WTC11 (cell line): ENCODE measurements at regions not wholly inside any gene's neighbourhood (a gene's known extent, or its start where the extent isn't known, plus 50 kb on each side); places are given as distances from the start of the nearest gene placed in this dataset.

Experiments used
- ATAC-seq: fragments of 200-7000 bp; cut with Tn5 transposase; 2 replicates; pipeline ENCODE4 v1.10.0; 2021; ENCODE audit warnings: mild to moderate bottlenecking, moderate library complexity
- CTCF ChIA-PET: fragments of 300-600 bp; sonication (Branson Sonifier 250); formaldehyde crosslinking; loops from one replicate; lab custom pipeline; 2021; ENCODE audit warnings: antibody characterized with exemption; lab: Charles Lee
- POLR2A ChIA-PET: fragments of 350-600 bp; sonication (Branson Sonifier 250); formaldehyde crosslinking; loops from one replicate; lab custom pipeline; 2021; ENCODE audit warnings: antibody characterized with exemption; lab: Charles Lee
- DNase-seq: peaks from one replicate; pipeline ENCODE4 v3.0.0; 2021; ENCODE audit warnings: low spot score
- H3K27ac Mint-ChIP-seq: 2 replicates; pipeline ENCODE4 v1.8.0; 2021; ENCODE audit warnings: mixed read lengths
- H3K27me3 Mint-ChIP-seq: 2 replicates; pipeline ENCODE4 v1.8.0; 2021; ENCODE audit warnings: low read depth, mild to moderate bottlenecking, moderate library complexity, mixed read lengths
- H3K36me3 Mint-ChIP-seq: 2 replicates; pipeline ENCODE4 v1.8.0; 2021; ENCODE audit warnings: mixed read lengths
- H3K4me1 Mint-ChIP-seq: 2 replicates; pipeline ENCODE4 v1.8.0; 2022; ENCODE audit warnings: mixed read lengths
- H3K4me3 Mint-ChIP-seq: 2 replicates; pipeline ENCODE4 v1.8.0; 2021; ENCODE audit warnings: mild to moderate bottlenecking, moderate library complexity, mixed read lengths
- H3K9me3 Mint-ChIP-seq: 2 replicates; pipeline ENCODE4 v1.8.0; 2021; ENCODE audit warnings: mixed read lengths
- ELF4 ChIP-seq: sonication (generic); formaldehyde crosslinking; IDR thresholded peaks from 2 replicates; pipeline ENCODE4 v1.8.1; 2022; ENCODE audit warnings: low read depth, mild to moderate bottlenecking, moderate library complexity, missing genetic modification reagents
- FOXJ3 ChIP-seq: sonication (generic); formaldehyde crosslinking; IDR thresholded peaks from 2 replicates; pipeline ENCODE4 v1.9.0; 2021; ENCODE audit warnings: missing genetic modification reagents, mild to moderate bottlenecking, borderline replicate concordance
- NR2C2 ChIP-seq: sonication (generic); formaldehyde crosslinking; IDR thresholded peaks from 2 replicates; pipeline ENCODE4 v1.8.0; 2022; ENCODE audit warnings: mild to moderate bottlenecking, missing genetic modification reagents
- PRRX2 ChIP-seq: fragments of 250-450 bp; sonication (Bioruptor Pico); IDR thresholded peaks from 2 replicates; pipeline ENCODE4 v1.8.0; 2021; ENCODE audit warnings: mild to moderate bottlenecking
- TEAD4 ChIP-seq: sonication (generic); formaldehyde crosslinking; IDR thresholded peaks from 2 replicates; pipeline ENCODE4 v1.8.0; 2022; ENCODE audit warnings: mild to moderate bottlenecking, missing genetic modification reagents
- TP53 ChIP-seq: sonication (generic); formaldehyde crosslinking; IDR thresholded peaks from 2 replicates; pipeline ENCODE4 v1.8.1; 2023; ENCODE audit warnings: mild to moderate bottlenecking, missing genetic modification reagents
- ZNF396 ChIP-seq: fragments of 250-450 bp; sonication (Bioruptor Pico); IDR thresholded peaks from 2 replicates; pipeline ENCODE4 v1.8.0; 2021; ENCODE audit warnings: mild to moderate bottlenecking, moderate library complexity, borderline replicate concordance
- ZNF423 ChIP-seq: fragments of 250-450 bp; sonication (Bioruptor Pico); IDR thresholded peaks from 2 replicates; pipeline ENCODE4 v2.1.2; 2022; ENCODE audit warnings: mild to moderate bottlenecking, moderate library complexity
- TF ChIP-seq, protein P1 (sequence below): fragments of 250-450 bp; sonication (Bioruptor Pico); IDR thresholded peaks from 2 replicates; pipeline ENCODE4 v2.1.2; 2022; ENCODE audit warnings: mild to moderate bottlenecking, moderate library complexity
- TF ChIP-seq, protein P2 (sequence below): sonication (generic); formaldehyde crosslinking; IDR thresholded peaks from 2 replicates; pipeline ENCODE4 v1.8.1; 2022; ENCODE audit warnings: low read depth, mild to moderate bottlenecking, moderate library complexity, missing genetic modification reagents, borderline replicate concordance
- TF ChIP-seq, protein P3 (sequence below): sonication (generic); formaldehyde crosslinking; IDR thresholded peaks from 2 replicates; pipeline ENCODE4 v1.8.1; 2022; ENCODE audit warnings: mild to moderate bottlenecking, missing genetic modification reagents, moderate library complexity, borderline replicate concordance
- TF ChIP-seq, protein P4 (sequence below): sonication (generic); formaldehyde crosslinking; IDR thresholded peaks from 2 replicates; pipeline ENCODE4 v1.8.1; 2023; ENCODE audit warnings: mild to moderate bottlenecking, missing genetic modification reagents, borderline replicate concordance
- TF ChIP-seq, protein P5 (sequence below): sonication (generic); formaldehyde crosslinking; IDR thresholded peaks from 2 replicates; pipeline ENCODE4 v1.8.0; 2023; ENCODE audit warnings: missing genetic modification reagents

DNA sequence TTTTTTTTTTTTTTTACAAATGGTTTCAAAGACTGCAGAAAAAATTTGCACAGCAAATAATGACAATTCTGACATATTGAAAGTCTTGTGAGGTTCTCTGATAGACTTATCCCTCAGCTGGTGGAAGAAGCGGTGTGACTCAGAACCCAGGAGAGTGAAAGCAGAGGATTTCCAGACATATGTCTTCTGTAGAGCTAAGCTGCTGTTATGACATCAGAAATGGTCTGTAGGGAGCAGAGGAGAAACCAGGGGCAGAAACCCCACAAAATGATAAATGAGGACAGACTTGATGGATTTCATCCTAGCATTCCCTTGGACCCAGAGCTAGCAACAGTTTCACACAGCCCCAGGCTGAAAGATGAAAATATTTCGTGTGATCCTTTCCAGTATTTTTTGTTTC lies 582.6 kb downstream of the METTL15 start:
- ChIA-PET CTCF (no interaction called here), POLR2A (no interaction called here)
- H3K4me3 Mint-ChIP-seq: no peak overlapping the region
- TF ChIP-seq, protein P1, sequence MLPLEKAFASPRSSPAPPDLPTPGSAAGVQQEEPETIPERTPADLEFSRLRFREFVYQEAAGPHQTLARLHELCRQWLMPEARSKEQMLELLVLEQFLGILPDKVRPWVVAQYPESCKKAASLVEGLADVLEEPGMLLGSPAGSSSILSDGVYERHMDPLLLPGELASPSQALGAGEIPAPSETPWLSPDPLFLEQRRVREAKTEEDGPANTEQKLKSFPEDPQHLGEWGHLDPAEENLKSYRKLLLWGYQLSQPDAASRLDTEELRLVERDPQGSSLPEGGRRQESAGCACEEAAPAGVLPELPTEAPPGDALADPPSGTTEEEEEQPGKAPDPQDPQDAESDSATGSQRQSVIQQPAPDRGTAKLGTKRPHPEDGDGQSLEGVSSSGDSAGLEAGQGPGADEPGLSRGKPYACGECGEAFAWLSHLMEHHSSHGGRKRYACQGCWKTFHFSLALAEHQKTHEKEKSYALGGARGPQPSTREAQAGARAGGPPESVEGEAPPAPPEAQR (CRISPR knock-in tag): no peak
- TF ChIP-seq ZNF396: no peak
- no peak for TF ChIP-seq NR2C2 (CRISPR knock-in tag)
- TF ChIP-seq PRRX2 (CRISPR knock-in tag): no peak
- TF ChIP-seq, protein P2, sequence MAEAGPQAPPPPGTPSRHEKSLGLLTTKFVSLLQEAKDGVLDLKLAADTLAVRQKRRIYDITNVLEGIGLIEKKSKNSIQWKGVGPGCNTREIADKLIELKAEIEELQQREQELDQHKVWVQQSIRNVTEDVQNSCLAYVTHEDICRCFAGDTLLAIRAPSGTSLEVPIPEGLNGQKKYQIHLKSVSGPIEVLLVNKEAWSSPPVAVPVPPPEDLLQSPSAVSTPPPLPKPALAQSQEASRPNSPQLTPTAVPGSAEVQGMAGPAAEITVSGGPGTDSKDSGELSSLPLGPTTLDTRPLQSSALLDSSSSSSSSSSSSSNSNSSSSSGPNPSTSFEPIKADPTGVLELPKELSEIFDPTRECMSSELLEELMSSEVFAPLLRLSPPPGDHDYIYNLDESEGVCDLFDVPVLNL: no peak
- TF ChIP-seq, protein P3, sequence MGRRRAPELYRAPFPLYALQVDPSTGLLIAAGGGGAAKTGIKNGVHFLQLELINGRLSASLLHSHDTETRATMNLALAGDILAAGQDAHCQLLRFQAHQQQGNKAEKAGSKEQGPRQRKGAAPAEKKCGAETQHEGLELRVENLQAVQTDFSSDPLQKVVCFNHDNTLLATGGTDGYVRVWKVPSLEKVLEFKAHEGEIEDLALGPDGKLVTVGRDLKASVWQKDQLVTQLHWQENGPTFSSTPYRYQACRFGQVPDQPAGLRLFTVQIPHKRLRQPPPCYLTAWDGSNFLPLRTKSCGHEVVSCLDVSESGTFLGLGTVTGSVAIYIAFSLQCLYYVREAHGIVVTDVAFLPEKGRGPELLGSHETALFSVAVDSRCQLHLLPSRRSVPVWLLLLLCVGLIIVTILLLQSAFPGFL (CRISPR knock-in tag): no peak
- TF ChIP-seq ELF4: no peak
- TF ChIP-seq, protein P4, sequence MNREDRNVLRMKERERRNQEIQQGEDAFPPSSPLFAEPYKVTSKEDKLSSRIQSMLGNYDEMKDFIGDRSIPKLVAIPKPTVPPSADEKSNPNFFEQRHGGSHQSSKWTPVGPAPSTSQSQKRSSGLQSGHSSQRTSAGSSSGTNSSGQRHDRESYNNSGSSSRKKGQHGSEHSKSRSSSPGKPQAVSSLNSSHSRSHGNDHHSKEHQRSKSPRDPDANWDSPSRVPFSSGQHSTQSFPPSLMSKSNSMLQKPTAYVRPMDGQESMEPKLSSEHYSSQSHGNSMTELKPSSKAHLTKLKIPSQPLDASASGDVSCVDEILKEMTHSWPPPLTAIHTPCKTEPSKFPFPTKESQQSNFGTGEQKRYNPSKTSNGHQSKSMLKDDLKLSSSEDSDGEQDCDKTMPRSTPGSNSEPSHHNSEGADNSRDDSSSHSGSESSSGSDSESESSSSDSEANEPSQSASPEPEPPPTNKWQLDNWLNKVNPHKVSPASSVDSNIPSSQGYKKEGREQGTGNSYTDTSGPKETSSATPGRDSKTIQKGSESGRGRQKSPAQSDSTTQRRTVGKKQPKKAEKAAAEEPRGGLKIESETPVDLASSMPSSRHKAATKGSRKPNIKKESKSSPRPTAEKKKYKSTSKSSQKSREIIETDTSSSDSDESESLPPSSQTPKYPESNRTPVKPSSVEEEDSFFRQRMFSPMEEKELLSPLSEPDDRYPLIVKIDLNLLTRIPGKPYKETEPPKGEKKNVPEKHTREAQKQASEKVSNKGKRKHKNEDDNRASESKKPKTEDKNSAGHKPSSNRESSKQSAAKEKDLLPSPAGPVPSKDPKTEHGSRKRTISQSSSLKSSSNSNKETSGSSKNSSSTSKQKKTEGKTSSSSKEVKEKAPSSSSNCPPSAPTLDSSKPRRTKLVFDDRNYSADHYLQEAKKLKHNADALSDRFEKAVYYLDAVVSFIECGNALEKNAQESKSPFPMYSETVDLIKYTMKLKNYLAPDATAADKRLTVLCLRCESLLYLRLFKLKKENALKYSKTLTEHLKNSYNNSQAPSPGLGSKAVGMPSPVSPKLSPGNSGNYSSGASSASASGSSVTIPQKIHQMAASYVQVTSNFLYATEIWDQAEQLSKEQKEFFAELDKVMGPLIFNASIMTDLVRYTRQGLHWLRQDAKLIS (CRISPR knock-in tag): no peak
- no peak for TF ChIP-seq TP53 (CRISPR knock-in tag)
- TF ChIP-seq ZNF423 (CRISPR knock-in tag): no peak
- TF ChIP-seq TEAD4 (CRISPR knock-in tag): no peak
- peaks cover 4% of the 10 kb centered on the region; the same call in 1 of the 2 replicates for H3K9me3 Mint-ChIP-seq
- H3K4me1 Mint-ChIP-seq: no peaks in the 10 kb centered on the region
- H3K27ac Mint-ChIP-seq: no peak overlapping the region
- ATAC-seq: no peak
- H3K27me3 Mint-ChIP-seq: no peaks in the 10 kb centered on the region; the same call in 1 of the 2 replicates
- DNase-seq: no peak
- H3K36me3 Mint-ChIP-seq: no peaks in the 10 kb centered on the region

DNA sequence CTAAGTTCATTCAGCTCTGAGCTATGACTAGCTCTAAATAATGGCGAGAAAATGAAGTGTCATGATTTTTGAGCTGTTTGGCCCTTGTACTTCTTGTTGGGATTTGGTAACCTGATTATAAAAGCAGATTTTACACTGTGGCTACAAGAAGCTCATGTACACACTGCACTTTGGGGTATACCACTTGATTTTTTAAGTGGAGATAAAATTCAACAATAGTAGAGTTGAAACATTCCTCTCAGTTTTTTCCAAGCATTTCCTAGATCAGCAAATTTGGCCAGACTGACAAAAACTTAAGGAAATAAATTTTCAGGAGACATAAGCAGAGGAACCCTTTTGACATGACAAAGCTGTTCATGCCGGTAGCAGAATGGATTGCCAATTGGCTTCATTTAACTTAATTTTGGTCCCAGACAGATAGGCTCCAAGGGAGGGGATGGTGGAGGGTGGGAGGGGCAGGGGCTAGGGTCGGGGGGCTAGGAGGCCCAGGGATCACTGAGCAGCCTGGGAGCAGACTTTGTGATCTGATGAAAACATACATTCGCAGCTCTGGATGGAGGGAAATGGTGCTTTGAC lies 575.9 kb downstream of the METTL15 start:
- H3K36me3 Mint-ChIP-seq: no peaks in the 10 kb centered on the region
- CTCF ChIA-PET: interaction anchor here (1.1 kb wide), 1 partner anchor 10 kb away, joined by 5 read pairs; no protein-coding TSS in a partner anchor
- no peak overlapping the region for H3K4me3 Mint-ChIP-seq
- ATAC-seq (no peak), DNase-seq (no peak)
- no peaks in the 10 kb centered on the region for H3K27me3 Mint-ChIP-seq
- H3K4me1 Mint-ChIP-seq: 0 out of 2 replicates have a peak, but pooled peaks cover 4% of the 10 kb centered on the region
- TF ChIP-seq FOXJ3: no peak
- TF ChIP-seq, protein P5, sequence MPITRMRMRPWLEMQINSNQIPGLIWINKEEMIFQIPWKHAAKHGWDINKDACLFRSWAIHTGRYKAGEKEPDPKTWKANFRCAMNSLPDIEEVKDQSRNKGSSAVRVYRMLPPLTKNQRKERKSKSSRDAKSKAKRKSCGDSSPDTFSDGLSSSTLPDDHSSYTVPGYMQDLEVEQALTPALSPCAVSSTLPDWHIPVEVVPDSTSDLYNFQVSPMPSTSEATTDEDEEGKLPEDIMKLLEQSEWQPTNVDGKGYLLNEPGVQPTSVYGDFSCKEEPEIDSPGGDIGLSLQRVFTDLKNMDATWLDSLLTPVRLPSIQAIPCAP (CRISPR knock-in tag): no peak
- peaks cover 4% of the 10 kb centered on the region; the same call in 1 of the 2 replicates for H3K9me3 Mint-ChIP-seq
- POLR2A ChIA-PET: no interaction called here
- H3K27ac Mint-ChIP-seq: no peak overlapping the region
